GM19372 (cell line): ENCODE measurements at regions not wholly inside any gene's neighbourhood (a gene's known extent, or its start where the extent isn't known, plus 50 kb on each side); places are given as distances from the start of the nearest gene placed in this dataset.
"Not testable (repeated sequence)": the region's sequence is repeated elsewhere in the genome, so short reads cannot be mapped to it uniquely, and the experiment has no call there.

Source experiments
- ATAC-seq: cut with Tn5 transposase; IDR thresholded peaks from one replicate; pipeline ENCODE4 v1.9.1; 2021; ENCODE audit warnings: mild to moderate bottlenecking, low read depth, moderate library complexity; ENCODE audit not compliant: unreplicated experiment

- not testable (repeated sequence) for ATAC-seq
Observed at GRCh38 chr21:5975719-5976118, 4545.7 kb upstream of the TPTE start.

GRCh38 chr21:5997586-5997985 is 4523.8 kb upstream of the TPTE start:
- not testable (repeated sequence) for ATAC-seq

- not testable (repeated sequence) for ATAC-seq
Observed at GRCh38 chr21:6015422-6016057, 4505.8 kb upstream of the TPTE start.

GRCh38 chr21:6020460-6020859 is 4500.9 kb upstream of the TPTE start:
- not testable (repeated sequence) for ATAC-seq

GRCh38 chr21:6020953-6021716 is 4500.2 kb upstream of the TPTE start:
- ATAC-seq, result not testable (repeated sequence)

- ATAC-seq, result not testable (repeated sequence)
Observed at GRCh38 chr21:6021717-6022270, 4499.6 kb upstream of the TPTE start.

- not testable (repeated sequence) for ATAC-seq
Observed at GRCh38 chr21:6023331-6023730, 4498.1 kb upstream of the TPTE start.

- not testable (repeated sequence) for ATAC-seq
Observed at GRCh38 chr21:6025139-6025538, 4496.2 kb upstream of the TPTE start.

- not testable (repeated sequence) for ATAC-seq
Observed at GRCh38 chr21:6027497-6027896, 4493.9 kb upstream of the TPTE start.

GRCh38 chr21:6034124-6034678 is 4487.2 kb upstream of the TPTE start:
- ATAC-seq, result not testable (repeated sequence)

- not testable (repeated sequence) for ATAC-seq
Observed at GRCh38 chr21:6034820-6035473, 4486.4 kb upstream of the TPTE start.

GRCh38 chr21:6035474-6036155 is 4485.8 kb upstream of the TPTE start:
- not testable (repeated sequence) for ATAC-seq

GRCh38 chr21:6039224-6039623 is 4482.2 kb upstream of the TPTE start:
- not testable (repeated sequence) for ATAC-seq

- ATAC-seq, result not testable (repeated sequence)
Observed at GRCh38 chr21:6040095-6040494, 4481.3 kb upstream of the TPTE start.

- ATAC-seq, result not testable (repeated sequence)
Observed at GRCh38 chr21:6043430-6044275, 4477.7 kb upstream of the TPTE start.

GRCh38 chr21:6044695-6045094 is 4476.7 kb upstream of the TPTE start:
- ATAC-seq, result not testable (repeated sequence)

- not testable (repeated sequence) for ATAC-seq
Observed at GRCh38 chr21:6049930-6050329, 4471.5 kb upstream of the TPTE start.

- ATAC-seq, result not testable (repeated sequence)
Observed at GRCh38 chr21:6052109-6052508, 4469.3 kb upstream of the TPTE start.

GRCh38 chr21:6053145-6053544 is 4468.2 kb upstream of the TPTE start:
- not testable (repeated sequence) for ATAC-seq
